MG63 (cell line): ENCODE measurements at regions not wholly inside any gene's neighbourhood (a gene's known extent, or its start where the extent isn't known, plus 50 kb on each side); places are given as distances from the start of the nearest gene placed in this dataset.
"Not testable (repeated sequence)": the region's sequence is repeated elsewhere in the genome, so short reads cannot be mapped to it uniquely, and the experiment has no call there.

Source experiments
- DNase-seq: peaks from one replicate; pipeline ENCODE4 v3.0.0-alpha.2; 2020
- H3K27me3 ChIP-seq: fragments of 250-450 bp; sonication (Bioruptor Pico); 2 replicates; pipeline ENCODE4 v1.5.1; 2020; ENCODE audit warnings: mild to moderate bottlenecking, moderate library complexity
- H3K36me3 ChIP-seq: fragments of 250-450 bp; sonication (Bioruptor Pico); 2 replicates; pipeline ENCODE4 v1.5.1; 2020; ENCODE audit warnings: mild to moderate bottlenecking, moderate library complexity
- H3K4me3 ChIP-seq: fragments of 250-450 bp; sonication (Bioruptor Pico); 2 replicates; pipeline ENCODE4 v1.5.1; 2020; ENCODE audit warnings: mild to moderate bottlenecking, moderate library complexity
- H3K9me3 ChIP-seq: fragments of 250-450 bp; sonication (Bioruptor Pico); 2 replicates; pipeline ENCODE4 v1.5.1; 2020; ENCODE audit warnings: mild to moderate bottlenecking, moderate library complexity

- Histone ChIP-seq H3K4me3 (no peak overlapping the region), H3K9me3 (no peaks in the 10 kb centered on the region), H3K36me3 (no peaks in the 10 kb centered on the region), H3K27me3 (peaks cover 3% of the 10 kb centered on the region; the same call in 1 of the 2 replicates)
- DNase-seq, result no peak
These were observed 540.0 kb upstream of the GRAMD2B start for GRCh38 chr5:125883223-125883622.

- DNase-seq, result no peak
- Histone ChIP-seq H3K9me3 (no peaks in the 10 kb centered on the region), H3K27me3 (no peaks in the 10 kb centered on the region), H3K4me3 (no peak overlapping the region), H3K36me3 (no peaks in the 10 kb centered on the region)
These were observed 534.9 kb upstream of the GRAMD2B start for GRCh38 chr5:125888358-125888757.

GRCh38 chr5:125890511-125890931, 532.7 kb upstream of the GRAMD2B start:
- H3K9me3 ChIP-seq, result no peaks in the 10 kb centered on the region
- H3K27me3 ChIP-seq, result no peaks in the 10 kb centered on the region
- no peak overlapping the region for H3K4me3 ChIP-seq
- DNase-seq, result no peak
- H3K36me3 ChIP-seq, result no peaks in the 10 kb centered on the region

- no peaks in the 10 kb centered on the region for H3K9me3 ChIP-seq
- H3K4me3 ChIP-seq, result no peak overlapping the region
- no peaks in the 10 kb centered on the region for H3K36me3 ChIP-seq
- H3K27me3 ChIP-seq, result no peaks in the 10 kb centered on the region
- no peak for DNase-seq
These were observed 532.0 kb upstream of the GRAMD2B start for GRCh38 chr5:125891061-125891725.

- Histone ChIP-seq H3K36me3 (no peaks in the 10 kb centered on the region), H3K4me3 (no peak overlapping the region), H3K9me3 (no peaks in the 10 kb centered on the region), H3K27me3 (no peaks in the 10 kb centered on the region)
- no peak for DNase-seq
These were observed 528.8 kb upstream of the GRAMD2B start for GRCh38 chr5:125894383-125894782.

GRCh38 chr5:125896368-125896767, 526.8 kb upstream of the GRAMD2B start:
- DNase-seq, result no peak
- Histone ChIP-seq H3K36me3 (no peaks in the 10 kb centered on the region), H3K9me3 (no peaks in the 10 kb centered on the region), H3K4me3 (no peak overlapping the region), H3K27me3 (no peaks in the 10 kb centered on the region)

- Histone ChIP-seq H3K27me3 (no peaks in the 10 kb centered on the region), H3K9me3 (no peaks in the 10 kb centered on the region), H3K4me3 (no peak overlapping the region), H3K36me3 (no peaks in the 10 kb centered on the region)
- DNase-seq, result no peak
These were observed 526.1 kb upstream of the GRAMD2B start for GRCh38 chr5:125897089-125897488.

GRCh38 chr5:125898851-125899405, 524.3 kb upstream of the GRAMD2B start:
- no peaks in the 10 kb centered on the region for H3K36me3 ChIP-seq
- H3K27me3 ChIP-seq, result no peaks in the 10 kb centered on the region
- no peak for DNase-seq
- H3K4me3 ChIP-seq, result no peak overlapping the region
- no peaks in the 10 kb centered on the region for H3K9me3 ChIP-seq

GRCh38 chr5:125912028-125912427, 511.2 kb upstream of the GRAMD2B start:
- DNase-seq, result no peak
- Histone ChIP-seq H3K4me3 (no peak overlapping the region), H3K27me3 (no peaks in the 10 kb centered on the region), H3K36me3 (no peaks in the 10 kb centered on the region), H3K9me3 (peaks cover 2% of the 10 kb centered on the region; the same call in 1 of the 2 replicates)

- H3K4me3 ChIP-seq, result no peak overlapping the region
- no peak for DNase-seq
- H3K27me3 ChIP-seq, result no peaks in the 10 kb centered on the region
- H3K9me3 ChIP-seq, result peaks cover 2% of the 10 kb centered on the region; the same call in 1 of the 2 replicates
- no peaks in the 10 kb centered on the region for H3K36me3 ChIP-seq
These were observed 510.0 kb upstream of the GRAMD2B start for GRCh38 chr5:125913200-125913599.

- DNase-seq, result no peak
- Histone ChIP-seq H3K9me3 (peaks cover 2% of the 10 kb centered on the region; the same call in 1 of the 2 replicates), H3K4me3 (no peak overlapping the region), H3K27me3 (no peaks in the 10 kb centered on the region), H3K36me3 (no peaks in the 10 kb centered on the region)
These were observed 508.7 kb upstream of the GRAMD2B start for GRCh38 chr5:125914471-125914870.

GRCh38 chr5:125923958-125924357, 499.3 kb upstream of the GRAMD2B start:
- H3K9me3 ChIP-seq, H3K36me3 ChIP-seq, H3K27me3 ChIP-seq, DNase-seq, H3K4me3 ChIP-seq: not testable (repeated sequence)

GRCh38 chr5:125926172-125926571, 497.0 kb upstream of the GRAMD2B start:
- no peak for DNase-seq
- 0 out of 2 replicates have a peak, but pooled peaks cover 2% of the 10 kb centered on the region for H3K9me3 ChIP-seq
- no peaks in the 10 kb centered on the region for H3K27me3 ChIP-seq
- H3K36me3 ChIP-seq, result no peaks in the 10 kb centered on the region
- H3K4me3 ChIP-seq, result no peak overlapping the region

GRCh38 chr5:125928663-125929062, 494.5 kb upstream of the GRAMD2B start:
- no peak for DNase-seq

GRCh38 chr5:125950012-125950615, 473.1 kb upstream of the GRAMD2B start:
- no peak overlapping the region for H3K4me3 ChIP-seq
- H3K36me3 ChIP-seq, result no peaks in the 10 kb centered on the region
- DNase-seq, result no peak
- no peaks in the 10 kb centered on the region for H3K27me3 ChIP-seq
- H3K9me3 ChIP-seq, result no peaks in the 10 kb centered on the region; the same call in 1 of the 2 replicates

More at GRCh38 chr5:125928663-125929062, 494.5 kb upstream of the GRAMD2B start:
- no peaks in the 10 kb centered on the region for H3K9me3 ChIP-seq
- no peaks in the 10 kb centered on the region for H3K36me3 ChIP-seq
- H3K27me3 ChIP-seq, result no peaks in the 10 kb centered on the region
- H3K4me3 ChIP-seq, result no peak overlapping the region

GRCh38 chr5:125961150-125961549, 462.1 kb upstream of the GRAMD2B start:
- peaks cover 11% of the 10 kb centered on the region for H3K27me3 ChIP-seq
- no peaks in the 10 kb centered on the region for H3K9me3 ChIP-seq
- no peak overlapping the region for H3K4me3 ChIP-seq
- no peak for DNase-seq
- H3K36me3 ChIP-seq, result no peaks in the 10 kb centered on the region

- no peaks in the 10 kb centered on the region for H3K9me3 ChIP-seq
- H3K36me3 ChIP-seq, result no peaks in the 10 kb centered on the region
- no peak overlapping the region for H3K4me3 ChIP-seq
- no peak for DNase-seq
- H3K27me3 ChIP-seq, result peaks cover 15% of the 10 kb centered on the region
These were observed 457.6 kb upstream of the GRAMD2B start for GRCh38 chr5:125965577-125965976.

- Histone ChIP-seq H3K9me3 (no peaks in the 10 kb centered on the region), H3K4me3 (no peak overlapping the region), H3K27me3 (peaks cover 15% of the 10 kb centered on the region), H3K36me3 (no peaks in the 10 kb centered on the region)
- no peak for DNase-seq
These were observed 455.6 kb upstream of the GRAMD2B start for GRCh38 chr5:125967576-125967975.
